HFF-Myc (cell line): ENCODE measurements at regions not wholly inside any gene's neighbourhood (a gene's known extent, or its start where the extent isn't known, plus 50 kb on each side); places are given as distances from the start of the nearest gene placed in this dataset.

Experiments used
- DNase-seq: peaks from one replicate; pipeline ENCODE4 v3.0.0-alpha.2; 2011; ENCODE audit warnings: low read depth; ENCODE audit errors: extremely low read depth
- H3K4me3 ChIP-seq: replicated peaks from 2 replicates; pipeline ENCODE4 v1.5.1; 2011; ENCODE audit warnings: low read depth, mild to moderate bottlenecking, control low read depth, low read length
- TF ChIP-seq, protein P1 (sequence below): IDR thresholded peaks from 2 replicates; pipeline ENCODE4 v1.5.1; 2012; ENCODE audit warnings: mild to moderate bottlenecking, low read depth, low read length, control low read depth; ENCODE audit errors: missing control alignments

DNA sequence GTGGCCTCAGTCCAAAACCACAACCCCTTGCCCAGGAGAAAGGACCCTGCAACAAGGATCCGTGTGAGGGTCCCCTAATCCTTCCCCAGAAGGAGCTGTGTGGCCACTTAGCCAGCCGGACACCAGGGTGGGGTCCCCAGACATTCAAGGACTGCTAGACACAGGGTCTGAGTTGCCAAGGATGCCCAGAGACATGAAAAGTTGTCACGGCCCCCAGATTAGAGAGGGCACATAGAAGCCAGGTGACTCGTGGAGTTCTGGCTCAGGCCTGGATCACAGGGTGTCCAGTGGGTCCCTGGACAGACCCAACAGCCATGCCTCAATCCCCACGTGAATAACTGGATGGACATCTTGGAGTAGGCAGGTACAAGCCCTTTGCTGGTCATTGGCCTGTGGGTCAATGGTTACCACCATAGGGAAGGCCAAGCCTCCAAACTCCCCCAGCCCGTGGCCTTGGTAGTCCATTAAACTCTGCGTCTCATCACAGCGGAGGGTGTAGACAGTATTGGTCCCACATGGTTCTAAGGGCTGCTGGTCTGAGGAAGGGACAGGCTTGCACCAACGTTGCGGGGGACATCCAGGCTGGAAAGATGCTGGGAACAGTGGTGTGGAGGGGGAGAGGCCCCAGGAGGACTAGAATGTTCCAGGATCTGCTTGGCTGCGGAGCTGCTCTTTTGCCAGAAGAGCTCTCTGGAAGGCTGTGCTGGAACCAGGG lies 205.9 kb upstream of the PPP2R2D start:
- H3K4me3 ChIP-seq = no peak overlapping the region
- TF ChIP-seq, protein P1, sequence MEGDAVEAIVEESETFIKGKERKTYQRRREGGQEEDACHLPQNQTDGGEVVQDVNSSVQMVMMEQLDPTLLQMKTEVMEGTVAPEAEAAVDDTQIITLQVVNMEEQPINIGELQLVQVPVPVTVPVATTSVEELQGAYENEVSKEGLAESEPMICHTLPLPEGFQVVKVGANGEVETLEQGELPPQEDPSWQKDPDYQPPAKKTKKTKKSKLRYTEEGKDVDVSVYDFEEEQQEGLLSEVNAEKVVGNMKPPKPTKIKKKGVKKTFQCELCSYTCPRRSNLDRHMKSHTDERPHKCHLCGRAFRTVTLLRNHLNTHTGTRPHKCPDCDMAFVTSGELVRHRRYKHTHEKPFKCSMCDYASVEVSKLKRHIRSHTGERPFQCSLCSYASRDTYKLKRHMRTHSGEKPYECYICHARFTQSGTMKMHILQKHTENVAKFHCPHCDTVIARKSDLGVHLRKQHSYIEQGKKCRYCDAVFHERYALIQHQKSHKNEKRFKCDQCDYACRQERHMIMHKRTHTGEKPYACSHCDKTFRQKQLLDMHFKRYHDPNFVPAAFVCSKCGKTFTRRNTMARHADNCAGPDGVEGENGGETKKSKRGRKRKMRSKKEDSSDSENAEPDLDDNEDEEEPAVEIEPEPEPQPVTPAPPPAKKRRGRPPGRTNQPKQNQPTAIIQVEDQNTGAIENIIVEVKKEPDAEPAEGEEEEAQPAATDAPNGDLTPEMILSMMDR = no peak
- DNase-seq = no peak

- no peak for DNase-seq
- TF ChIP-seq, protein P1 = no peak
- H3K4me3 ChIP-seq = no peak overlapping the region
Measured at GRCh38 chr10:131695496-131696165, 205.2 kb upstream of the PPP2R2D start.

DNA sequence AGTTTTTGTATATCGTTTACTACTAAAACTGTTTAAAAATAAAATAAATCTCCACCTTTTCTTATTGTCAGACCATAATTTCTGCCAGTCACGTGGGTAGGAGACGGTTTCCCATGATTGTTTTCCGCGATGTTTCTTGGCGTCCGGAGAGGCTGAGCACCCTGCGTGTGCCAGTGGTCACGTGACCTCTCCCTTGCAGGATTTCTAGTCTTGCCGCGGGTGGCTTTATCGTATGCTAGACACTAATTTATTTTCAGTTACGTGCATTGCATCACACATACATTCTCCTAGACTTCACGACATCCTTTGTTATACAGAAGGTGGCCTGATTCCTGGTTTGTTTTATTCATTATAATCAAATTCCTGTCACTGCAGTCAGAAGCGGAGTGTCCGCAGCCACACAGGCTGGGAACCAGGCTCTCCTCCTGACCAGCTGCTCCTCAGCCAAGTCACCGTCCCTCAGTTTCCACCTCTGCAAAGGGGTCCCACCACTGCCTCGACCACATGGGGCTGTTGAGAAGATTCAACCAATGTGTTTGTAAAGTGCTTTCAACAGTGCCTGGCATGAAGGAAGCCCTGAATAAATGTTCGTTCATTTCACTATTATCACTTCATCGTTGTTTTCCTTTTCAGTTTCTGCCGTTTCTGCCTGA lies 203.2 kb upstream of the PPP2R2D start:
- TF ChIP-seq, protein P1 = no peak
- no peak for DNase-seq

GRCh38 chr10:131698232-131698631 lies 202.6 kb upstream of the PPP2R2D start:
- no peak overlapping the region for H3K4me3 ChIP-seq
- TF ChIP-seq, protein P1 = no peak
- no peak for DNase-seq

More for the DNA sequence above, 203.2 kb upstream of the PPP2R2D start:
- no peak overlapping the region for H3K4me3 ChIP-seq

- TF ChIP-seq, protein P1 = no peak
- no peak for DNase-seq
- no peak overlapping the region for H3K4me3 ChIP-seq
Measured at GRCh38 chr10:131698986-131699385, 201.8 kb upstream of the PPP2R2D start.

DNA sequence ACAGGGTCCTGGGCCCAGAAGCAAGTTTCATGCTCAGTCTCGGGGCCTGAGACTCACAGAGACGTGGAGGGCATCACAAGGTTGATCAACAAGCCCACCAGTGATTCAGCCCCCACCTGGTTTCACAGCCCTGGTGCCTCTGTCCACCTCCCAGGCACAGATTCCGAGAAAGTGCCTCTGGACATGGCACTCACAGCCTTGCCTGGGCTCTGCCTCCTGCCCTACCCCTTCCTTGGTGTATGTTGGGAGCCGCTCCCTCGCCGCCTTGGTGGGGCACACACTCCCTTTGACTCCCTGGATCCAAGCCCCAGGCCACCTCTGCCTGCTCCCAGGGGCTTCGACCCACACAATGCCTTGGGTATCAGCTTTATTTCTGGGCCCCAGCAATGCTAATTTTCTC lies 200.8 kb upstream of the PPP2R2D start:
- H3K4me3 ChIP-seq = no peak overlapping the region
- DNase-seq = no peak
- TF ChIP-seq, protein P1 = no peak
